BLaER1 treated with 17β-estradiol and CSF1 and Interleukin-3, amounts not matched to agents 10 nM and 100 nM (cell line): ENCODE measurements at regions not wholly inside any gene's neighbourhood (a gene's known extent, or its start where the extent isn't known, plus 50 kb on each side); places are given as distances from the start of the nearest gene placed in this dataset.
"Not testable (repeated sequence)": the region's sequence is repeated elsewhere in the genome, so short reads cannot be mapped to it uniquely, and the experiment has no call there.

Experiments
- H3K27ac ChIP-seq, 11 experiments: shearing (Covaris generic); formaldehyde crosslinking; 2 replicates each; pipeline ENCODE4 v1.8.1; 2022
- H3K27me3 ChIP-seq, 11 experiments: shearing (Covaris generic); formaldehyde crosslinking; 2 replicates each; pipeline ENCODE4 v1.8.1; 2022
- H3K36me3 ChIP-seq, 11 experiments: shearing (Covaris generic); formaldehyde crosslinking; 2 replicates each; pipeline ENCODE4 v1.8.1; 2022
- H3K4me1 ChIP-seq, 10 experiments: shearing (Covaris generic); formaldehyde crosslinking; 2 replicates each; pipeline ENCODE4 v1.8.1; 2022
- H3K4me2 ChIP-seq, 11 experiments: shearing (Covaris generic); formaldehyde crosslinking; 2 replicates each; pipeline ENCODE4 v1.8.1; 2022
- H3K4me3 ChIP-seq, 10 experiments: shearing (Covaris generic); formaldehyde crosslinking; 2 replicates each; pipeline ENCODE4 v1.8.1; 2022
- H3K9ac ChIP-seq, 11 experiments: shearing (Covaris generic); formaldehyde crosslinking; 2 replicates each; pipeline ENCODE4 v1.8.1; 2022
- H3K9me3 ChIP-seq, 11 experiments: shearing (Covaris generic); formaldehyde crosslinking; replicated peaks in 1 of 11; 2 replicates each; pipeline ENCODE4 v1.8.1; 2022
- H4K20me1 ChIP-seq, 11 experiments: shearing (Covaris generic); formaldehyde crosslinking; 2 replicates each; pipeline ENCODE4 v1.8.1; 2022
- Cebpa-rat ChIP-seq, 11 experiments: shearing (Covaris generic); IDR thresholded peaks; 2 replicates each; pipeline ENCODE4 v1.8.1; 2022

DNA sequence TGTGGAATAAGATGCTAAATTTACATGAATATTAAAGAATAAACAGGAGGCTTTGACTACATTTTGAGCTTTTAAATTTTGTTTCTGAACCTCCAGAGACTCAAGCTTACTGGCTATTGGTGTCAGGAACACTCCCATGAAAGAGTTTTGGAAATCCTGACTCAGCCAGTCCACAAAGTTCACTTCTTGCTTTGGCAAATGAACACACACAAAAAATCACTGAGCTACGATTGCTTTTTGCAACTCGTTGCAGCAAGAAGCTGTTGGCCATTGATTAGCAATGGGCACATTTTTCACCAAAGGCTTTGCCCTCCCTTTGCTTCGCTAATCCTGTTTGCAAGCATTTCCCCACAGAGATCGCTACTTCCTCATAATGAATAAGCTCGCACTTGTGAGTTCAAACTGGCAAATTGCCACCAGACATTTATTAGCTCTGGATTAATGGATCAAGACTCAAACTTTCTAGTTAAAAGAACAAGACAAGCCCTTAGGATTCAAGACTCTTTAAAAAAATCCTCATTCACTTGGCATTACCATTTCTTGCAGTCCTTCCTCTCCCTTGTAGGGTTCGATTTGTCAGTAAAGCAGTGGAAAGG lies 343.2 kb upstream of the ONECUT1 start:
- TF ChIP-seq Cebpa-rat (IDR thresholded peaks at IDR 0.05) = no peak
- no peaks in the 10 kb centered on the region for H4K20me1 ChIP-seq
- no peaks in the 10 kb centered on the region for H3K27me3 ChIP-seq
- no peak overlapping the region for H3K4me3 ChIP-seq
- H3K9ac ChIP-seq = no peak overlapping the region
- no peaks in the 10 kb centered on the region for H3K36me3 ChIP-seq
- peaks cover 0 to 14% (median 0%) of the 10 kb centered on the region in 11 experiments; a peak in 8 of 22 replicates for H3K9me3 ChIP-seq
- H3K4me1 ChIP-seq = peaks cover 0 to 9% (median 5%) of the 10 kb centered on the region in 10 experiments; a peak in 11 of 20 replicates
- H3K27ac ChIP-seq = no peak overlapping the region
- no peak overlapping the region for H3K4me2 ChIP-seq

DNA sequence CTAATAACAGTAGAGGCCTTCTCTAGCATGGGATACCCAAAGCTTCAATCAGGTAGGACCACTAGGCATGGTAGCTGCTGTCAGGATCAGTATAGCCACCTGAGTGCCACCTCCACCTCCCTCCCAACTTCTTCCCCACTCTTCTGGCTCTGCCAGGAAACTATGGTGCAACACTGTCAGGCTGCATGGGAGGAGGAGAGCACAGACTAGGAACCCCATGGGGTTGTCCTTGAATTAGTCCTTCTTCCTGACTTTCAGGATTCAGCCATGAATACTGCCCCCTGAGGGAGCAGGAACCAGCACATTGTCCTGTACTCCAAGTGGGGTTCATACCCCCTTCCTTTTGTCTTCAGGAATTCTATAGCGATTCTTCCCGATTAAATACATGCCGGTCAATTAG lies 340.8 kb upstream of the ONECUT1 start:
- Histone ChIP-seq H3K4me3 (no peak overlapping the region), H3K4me1 (peaks cover 5 to 31% (median 16%) of the 10 kb centered on the region in 10 experiments), H3K27ac (no peak overlapping the region), H3K9me3 (peaks cover 0 to 14% (median 0%) of the 10 kb centered on the region in 11 experiments; a peak in 10 of 22 replicates), H4K20me1 (no peaks in the 10 kb centered on the region), H3K4me2 (no peak overlapping the region), H3K27me3 (no peaks in the 10 kb centered on the region), H3K36me3 (no peaks in the 10 kb centered on the region), H3K9ac (no peak overlapping the region)
- no peak for TF ChIP-seq Cebpa-rat (IDR thresholded peaks at IDR 0.05)

DNA sequence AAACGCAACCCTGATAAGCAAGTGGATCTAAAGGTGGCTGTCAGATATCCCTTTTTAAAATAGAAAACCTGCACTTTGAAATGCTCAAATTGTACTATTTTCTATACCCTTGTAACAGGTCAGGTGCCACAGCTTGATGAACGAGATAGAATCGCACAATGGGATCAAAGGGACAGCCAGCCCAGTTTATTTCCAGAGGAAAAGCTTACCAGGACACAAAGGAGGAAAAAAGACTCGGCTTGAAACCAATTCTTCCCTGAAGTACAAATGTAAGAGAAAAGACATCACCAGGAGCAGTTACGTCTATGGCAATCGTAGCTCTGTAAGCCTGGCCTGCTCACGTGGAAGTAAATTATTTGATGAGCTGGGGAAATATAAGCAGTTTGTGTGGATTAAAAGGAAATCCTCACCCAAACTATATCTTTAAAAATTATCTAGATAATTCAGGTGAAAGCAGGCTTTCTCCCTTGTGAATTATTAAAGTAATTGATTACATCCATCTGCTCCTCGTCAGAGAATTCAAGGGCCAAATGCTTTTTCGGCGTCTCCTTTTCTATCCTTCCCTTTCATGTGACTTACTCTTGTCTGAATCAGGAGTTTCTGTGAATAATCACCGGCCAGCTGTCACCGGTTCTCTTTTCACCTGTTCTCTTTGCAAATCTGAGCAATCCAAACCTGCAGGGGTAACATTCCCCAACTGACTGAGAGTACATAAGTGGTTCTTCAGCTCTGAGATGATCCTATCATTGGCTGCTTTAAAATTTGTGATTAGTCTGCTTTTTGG lies 339.2 kb upstream of the ONECUT1 start:
- Histone ChIP-seq H3K4me2 (peak overlapping the region in 3 of 11 experiments; percentile 0 to 38 (median 23); a peak in 2 of 22 replicates), H3K9me3 (peaks cover 0 to 7% (median 0%) of the 10 kb centered on the region in 11 experiments; a peak in 8 of 22 replicates), H3K36me3 (no peaks in the 10 kb centered on the region), H3K4me1 (peaks cover 13 to 45% (median 30%) of the 10 kb centered on the region in 10 experiments), H3K27ac (no peak overlapping the region), H4K20me1 (no peaks in the 10 kb centered on the region), H3K27me3 (no peaks in the 10 kb centered on the region), H3K9ac (no peak overlapping the region), H3K4me3 (no peak overlapping the region)
- no peak for TF ChIP-seq Cebpa-rat (IDR thresholded peaks at IDR 0.05)

DNA sequence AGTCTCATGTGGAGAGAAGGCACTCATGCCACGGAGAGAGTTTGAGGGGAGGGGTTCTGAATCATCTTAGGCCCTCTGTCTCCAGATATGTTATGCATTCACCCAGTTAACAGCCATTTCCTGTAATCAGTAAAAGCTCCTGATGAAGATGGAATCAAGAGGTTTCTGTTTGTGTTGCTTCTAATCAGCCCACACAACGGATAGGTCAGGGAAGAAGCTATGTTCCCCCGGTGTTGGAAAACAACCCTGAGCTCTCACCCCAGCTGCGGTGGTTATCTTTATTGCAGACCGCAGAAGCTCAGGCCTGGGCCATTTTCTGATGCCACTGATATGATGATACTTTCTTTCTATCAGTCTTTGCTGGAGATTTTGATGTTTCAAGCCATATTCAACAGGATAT lies 338.5 kb upstream of the ONECUT1 start:
- H3K9me3 ChIP-seq = peaks cover 0 to 7% (median 0%) of the 10 kb centered on the region in 11 experiments; a peak in 6 of 22 replicates
- TF ChIP-seq Cebpa-rat (IDR thresholded peaks at IDR 0.05) = no peak
- H3K27ac ChIP-seq = no peak overlapping the region
- H4K20me1 ChIP-seq = no peaks in the 10 kb centered on the region
- H3K4me3 ChIP-seq = no peak overlapping the region
- H3K4me1 ChIP-seq = peaks cover 13 to 45% (median 31%) of the 10 kb centered on the region in 10 experiments
- H3K27me3 ChIP-seq = no peaks in the 10 kb centered on the region
- no peaks in the 10 kb centered on the region for H3K36me3 ChIP-seq
- H3K4me2 ChIP-seq = peak overlapping the region in 8 of 11 experiments; percentile 0 to 49 (median 10); a peak in 10 of 22 replicates
- H3K9ac ChIP-seq = no peak overlapping the region

DNA sequence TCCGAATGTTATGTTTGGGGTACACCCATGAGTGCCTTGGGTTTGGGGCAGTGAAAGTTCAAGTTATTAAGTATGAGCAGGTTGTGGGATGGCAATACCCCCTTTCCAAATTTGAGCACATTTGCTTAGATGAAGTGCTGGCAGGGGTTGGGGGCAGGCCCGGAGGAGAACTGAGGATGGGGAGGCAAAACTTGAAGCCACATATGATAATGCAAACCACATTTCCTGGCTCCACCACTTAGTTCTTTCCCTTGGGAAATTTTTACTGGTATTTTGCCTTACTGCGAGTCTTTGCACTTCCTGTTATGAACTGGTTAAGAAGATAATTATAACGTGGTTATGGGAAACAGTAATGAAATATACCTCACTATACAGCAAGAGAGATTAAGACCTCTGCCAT lies 336.0 kb upstream of the ONECUT1 start:
- no peak overlapping the region for H3K4me3 ChIP-seq
- H3K9ac ChIP-seq = no peak overlapping the region
- no peaks in the 10 kb centered on the region for H3K36me3 ChIP-seq
- no peak for TF ChIP-seq Cebpa-rat (IDR thresholded peaks at IDR 0.05)
- peaks cover 0 to 15% (median 4%) of the 10 kb centered on the region in 11 experiments; a peak in 8 of 22 replicates for H3K9me3 ChIP-seq
- H3K27me3 ChIP-seq = no peaks in the 10 kb centered on the region
- no peaks in the 10 kb centered on the region for H4K20me1 ChIP-seq
- H3K4me2 ChIP-seq = peak overlapping the region; percentile 41 to 79 (median 60)
- peaks cover 17 to 52% (median 40%) of the 10 kb centered on the region in 10 experiments for H3K4me1 ChIP-seq
- H3K27ac ChIP-seq = no peak overlapping the region

DNA sequence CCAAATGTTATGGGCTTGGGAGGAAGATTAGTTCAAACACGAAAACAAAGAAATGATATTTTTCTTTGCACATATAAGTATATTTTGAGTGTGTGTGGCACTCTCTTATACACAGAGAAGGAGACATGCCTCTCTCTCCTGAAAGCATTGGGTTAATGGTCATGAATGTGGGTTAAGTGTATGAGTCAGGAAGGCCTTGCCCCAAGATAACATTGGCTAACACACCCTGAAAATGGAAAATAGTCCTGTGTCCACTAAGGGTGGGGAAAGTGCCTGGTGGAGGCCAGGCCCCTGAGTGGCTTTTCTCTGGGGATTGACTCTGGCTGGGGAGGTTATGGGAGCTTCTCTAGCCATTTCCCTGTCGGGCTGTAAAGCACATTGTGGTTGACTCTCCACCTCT lies 332.7 kb upstream of the ONECUT1 start:
- no peak for TF ChIP-seq Cebpa-rat (IDR thresholded peaks at IDR 0.05)
- H3K9ac ChIP-seq = no peak overlapping the region

DNA sequence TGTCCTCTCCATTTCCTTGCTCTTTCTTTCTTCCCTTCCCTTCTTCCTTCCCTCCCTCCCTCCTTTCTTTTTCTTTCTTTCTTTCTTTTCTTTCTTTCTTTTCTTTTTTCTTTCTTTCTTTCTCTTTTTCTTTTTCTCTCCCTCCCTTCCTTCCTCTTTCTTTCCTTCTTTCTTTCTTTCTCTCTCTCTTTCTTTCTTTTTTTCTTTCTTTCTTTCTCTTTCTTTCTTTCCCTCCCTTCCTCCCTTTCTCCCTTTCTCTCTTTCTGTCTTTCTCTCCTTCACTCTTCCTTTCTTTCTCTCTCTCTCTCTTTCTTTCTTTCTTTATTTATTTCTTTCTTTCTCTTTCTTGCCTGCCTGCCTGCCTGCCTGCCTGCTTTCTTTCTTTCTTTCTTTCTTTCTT lies 326.8 kb upstream of the ONECUT1 start:
- H3K36me3 ChIP-seq, H3K9ac ChIP-seq, H3K27me3 ChIP-seq, H4K20me1 ChIP-seq, H3K4me3 ChIP-seq, H3K4me2 ChIP-seq, H3K27ac ChIP-seq: not testable (repeated sequence)
- peaks cover 5 to 33% (median 23%) of the 10 kb centered on the region in 10 experiments; a peak in 16 of 20 replicates for H3K4me1 ChIP-seq
- H3K9me3 ChIP-seq = peaks cover 5 to 19% (median 11%) of the 10 kb centered on the region in 11 experiments; a peak in 20 of 22 replicates

More for the DNA sequence above, 332.7 kb upstream of the ONECUT1 start:
- H3K27me3 ChIP-seq = no peaks in the 10 kb centered on the region
- no peaks in the 10 kb centered on the region for H3K36me3 ChIP-seq
- H3K4me2 ChIP-seq = no peak overlapping the region; a peak in 1 of 22 replicates
- H3K4me3 ChIP-seq = no peak overlapping the region
- H4K20me1 ChIP-seq = no peaks in the 10 kb centered on the region
- peaks cover 0 to 19% (median 4%) of the 10 kb centered on the region in 11 experiments; a peak in 10 of 22 replicates for H3K9me3 ChIP-seq
- H3K4me1 ChIP-seq = peaks cover 20 to 64% (median 46%) of the 10 kb centered on the region in 10 experiments
- no peak overlapping the region for H3K27ac ChIP-seq

DNA sequence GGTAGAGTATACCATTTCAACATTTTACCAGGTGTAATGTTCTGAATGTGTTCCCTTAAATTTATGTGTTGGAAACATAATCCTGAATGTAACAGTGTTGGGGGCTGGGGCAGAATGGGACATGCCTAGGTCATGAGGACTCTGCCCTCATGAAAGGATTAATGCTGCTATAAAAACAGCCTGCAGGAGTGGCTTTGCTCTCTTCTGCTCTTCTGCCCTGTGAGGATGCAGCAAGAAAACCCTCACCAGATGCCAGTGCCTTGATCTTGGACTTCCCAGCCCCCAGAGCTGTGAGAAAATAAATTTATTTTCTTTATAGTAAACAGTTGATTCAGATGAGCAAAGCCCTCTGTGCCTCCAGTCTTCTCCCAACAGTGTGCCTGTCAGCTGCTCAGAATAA lies 326.0 kb upstream of the ONECUT1 start:
- Histone ChIP-seq H3K9me3 (peaks cover 5 to 19% (median 11%) of the 10 kb centered on the region in 11 experiments; a peak in 20 of 22 replicates), H3K9ac (no peak overlapping the region), H3K4me1 (peaks cover 5 to 26% (median 16%) of the 10 kb centered on the region in 10 experiments; a peak in 16 of 20 replicates), H3K27me3 (no peaks in the 10 kb centered on the region), H3K36me3 (no peaks in the 10 kb centered on the region), H3K4me3 (no peak overlapping the region), H3K4me2 (no peak overlapping the region), H3K27ac (no peak overlapping the region), H4K20me1 (no peaks in the 10 kb centered on the region)
- no peak for TF ChIP-seq Cebpa-rat (IDR thresholded peaks at IDR 0.05)

DNA sequence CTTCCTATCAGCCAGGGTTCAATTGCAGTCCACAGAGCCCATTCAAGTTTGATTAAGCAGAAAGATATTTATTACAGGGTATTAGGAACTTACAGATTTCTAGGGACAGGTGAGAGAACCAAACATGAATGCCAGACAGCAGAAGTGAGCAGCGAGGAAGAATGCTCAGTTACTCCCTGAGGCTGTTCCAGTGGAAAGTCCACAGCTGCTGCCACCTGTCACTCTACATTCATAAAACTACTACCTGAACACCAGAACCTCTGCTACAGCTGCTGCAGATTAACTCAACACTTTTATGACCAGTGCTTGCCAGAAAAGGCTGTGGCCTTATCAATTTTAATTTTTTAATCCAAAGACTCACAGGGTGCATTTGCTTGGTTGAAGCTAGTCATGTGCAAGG lies 325.4 kb upstream of the ONECUT1 start:
- Histone ChIP-seq H3K27ac (no peak overlapping the region), H3K4me3 (no peak overlapping the region), H3K36me3 (no peaks in the 10 kb centered on the region), H3K9me3 (peaks cover 5 to 19% (median 11%) of the 10 kb centered on the region in 11 experiments; a peak in 20 of 22 replicates), H4K20me1 (no peaks in the 10 kb centered on the region), H3K4me2 (no peak overlapping the region), H3K9ac (no peak overlapping the region), H3K27me3 (no peaks in the 10 kb centered on the region), H3K4me1 (peaks cover 1 to 20% (median 10%) of the 10 kb centered on the region in 10 experiments; a peak in 14 of 20 replicates)
- TF ChIP-seq Cebpa-rat (IDR thresholded peaks at IDR 0.05) = no peak
